ENCODE measurements at regions not wholly inside any gene's neighbourhood (a gene's known extent, or its start where the extent isn't known, plus 50 kb on each side); places are given as distances from the start of the nearest gene placed in this dataset.

DNA sequence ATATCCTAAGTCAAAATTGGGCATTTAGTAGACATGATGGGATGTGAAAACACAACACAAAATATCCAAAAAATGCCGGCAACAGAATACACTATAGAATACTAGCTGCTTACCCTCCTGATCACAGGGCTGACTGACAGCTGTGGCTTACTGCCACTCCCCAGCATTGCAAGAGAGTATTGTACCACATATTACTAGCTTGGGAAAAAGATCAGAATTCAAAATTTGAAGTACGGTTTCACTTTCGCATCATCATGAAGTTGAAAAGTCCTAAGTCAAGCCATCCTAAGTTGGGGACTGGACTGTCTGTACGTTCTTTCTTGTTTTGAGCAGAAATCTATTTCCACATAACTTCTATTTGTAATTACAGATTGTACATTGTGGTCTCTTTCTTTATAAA, 851.4 kb downstream of the MAT2B start:
- TF ChIP-seq, protein P1, sequence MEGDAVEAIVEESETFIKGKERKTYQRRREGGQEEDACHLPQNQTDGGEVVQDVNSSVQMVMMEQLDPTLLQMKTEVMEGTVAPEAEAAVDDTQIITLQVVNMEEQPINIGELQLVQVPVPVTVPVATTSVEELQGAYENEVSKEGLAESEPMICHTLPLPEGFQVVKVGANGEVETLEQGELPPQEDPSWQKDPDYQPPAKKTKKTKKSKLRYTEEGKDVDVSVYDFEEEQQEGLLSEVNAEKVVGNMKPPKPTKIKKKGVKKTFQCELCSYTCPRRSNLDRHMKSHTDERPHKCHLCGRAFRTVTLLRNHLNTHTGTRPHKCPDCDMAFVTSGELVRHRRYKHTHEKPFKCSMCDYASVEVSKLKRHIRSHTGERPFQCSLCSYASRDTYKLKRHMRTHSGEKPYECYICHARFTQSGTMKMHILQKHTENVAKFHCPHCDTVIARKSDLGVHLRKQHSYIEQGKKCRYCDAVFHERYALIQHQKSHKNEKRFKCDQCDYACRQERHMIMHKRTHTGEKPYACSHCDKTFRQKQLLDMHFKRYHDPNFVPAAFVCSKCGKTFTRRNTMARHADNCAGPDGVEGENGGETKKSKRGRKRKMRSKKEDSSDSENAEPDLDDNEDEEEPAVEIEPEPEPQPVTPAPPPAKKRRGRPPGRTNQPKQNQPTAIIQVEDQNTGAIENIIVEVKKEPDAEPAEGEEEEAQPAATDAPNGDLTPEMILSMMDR (IDR thresholded peaks at IDR 0.05): no peak

DNA sequence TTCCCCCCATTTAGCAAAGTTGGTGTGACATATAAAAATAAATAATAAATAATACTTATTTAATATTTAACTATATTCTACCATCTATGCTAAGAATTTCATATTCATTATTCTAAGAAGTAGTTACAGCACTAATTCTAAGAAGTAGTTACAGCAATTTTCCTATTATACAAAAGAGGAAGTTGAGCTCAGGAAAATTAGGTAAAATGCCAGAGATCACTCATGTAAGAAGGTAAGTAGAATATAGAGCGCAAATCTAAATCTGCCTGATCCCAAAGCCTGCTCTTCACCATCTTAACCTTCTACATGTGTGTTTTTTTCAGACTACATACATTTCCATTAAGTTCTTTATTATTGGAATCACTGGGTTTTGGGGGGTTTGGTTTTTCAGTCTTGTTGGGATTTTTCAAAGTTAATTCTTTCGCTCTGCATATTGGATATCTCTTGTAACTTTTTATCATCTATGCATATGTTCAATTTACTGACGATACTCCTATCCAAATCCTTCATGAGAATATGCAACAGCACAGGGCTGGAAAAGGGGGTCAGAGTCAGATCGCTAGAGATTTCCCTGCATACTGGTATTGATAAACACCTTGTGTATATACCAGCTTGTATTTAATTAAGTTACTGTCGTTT, 852.1 kb downstream of the MAT2B start:
- TF ChIP-seq, protein P1 (IDR thresholded peaks at IDR 0.05): no peak

DNA sequence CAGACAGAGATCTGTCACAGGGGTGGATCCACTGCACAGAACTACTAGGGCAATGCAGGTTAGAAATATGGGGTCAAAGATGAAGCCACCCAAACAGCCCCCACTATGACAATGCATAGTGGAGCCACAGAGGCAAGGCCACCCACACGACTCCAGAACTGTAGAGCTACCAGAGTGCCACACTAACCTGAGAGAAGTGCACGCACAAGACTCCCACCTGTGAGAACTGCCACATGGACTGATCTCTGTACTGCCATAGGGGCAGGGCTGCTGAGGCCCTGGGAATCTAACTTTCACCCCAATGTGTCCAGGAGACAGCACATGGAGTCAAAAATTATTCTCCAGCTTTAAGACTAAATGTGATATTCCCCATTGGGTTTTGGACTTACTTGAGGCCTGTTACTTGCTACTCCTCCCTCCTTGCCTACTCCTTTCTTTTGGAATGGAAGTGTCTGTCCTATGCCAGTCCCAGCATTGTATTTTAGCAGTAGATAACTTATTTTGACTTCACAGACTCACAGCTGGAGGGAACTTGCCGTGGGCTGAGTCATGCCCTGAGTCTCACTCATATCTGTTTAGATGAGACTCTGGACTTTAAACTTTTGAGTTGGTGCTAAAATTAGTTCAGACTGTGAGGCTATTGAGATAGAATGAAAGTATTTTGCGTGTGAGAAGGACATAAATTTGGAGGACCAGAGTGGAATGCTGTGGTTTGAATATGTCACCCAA, 853.3 kb downstream of the MAT2B start:
- TF ChIP-seq, protein P1 (IDR thresholded peaks at IDR 0.05): no peak

DNA sequence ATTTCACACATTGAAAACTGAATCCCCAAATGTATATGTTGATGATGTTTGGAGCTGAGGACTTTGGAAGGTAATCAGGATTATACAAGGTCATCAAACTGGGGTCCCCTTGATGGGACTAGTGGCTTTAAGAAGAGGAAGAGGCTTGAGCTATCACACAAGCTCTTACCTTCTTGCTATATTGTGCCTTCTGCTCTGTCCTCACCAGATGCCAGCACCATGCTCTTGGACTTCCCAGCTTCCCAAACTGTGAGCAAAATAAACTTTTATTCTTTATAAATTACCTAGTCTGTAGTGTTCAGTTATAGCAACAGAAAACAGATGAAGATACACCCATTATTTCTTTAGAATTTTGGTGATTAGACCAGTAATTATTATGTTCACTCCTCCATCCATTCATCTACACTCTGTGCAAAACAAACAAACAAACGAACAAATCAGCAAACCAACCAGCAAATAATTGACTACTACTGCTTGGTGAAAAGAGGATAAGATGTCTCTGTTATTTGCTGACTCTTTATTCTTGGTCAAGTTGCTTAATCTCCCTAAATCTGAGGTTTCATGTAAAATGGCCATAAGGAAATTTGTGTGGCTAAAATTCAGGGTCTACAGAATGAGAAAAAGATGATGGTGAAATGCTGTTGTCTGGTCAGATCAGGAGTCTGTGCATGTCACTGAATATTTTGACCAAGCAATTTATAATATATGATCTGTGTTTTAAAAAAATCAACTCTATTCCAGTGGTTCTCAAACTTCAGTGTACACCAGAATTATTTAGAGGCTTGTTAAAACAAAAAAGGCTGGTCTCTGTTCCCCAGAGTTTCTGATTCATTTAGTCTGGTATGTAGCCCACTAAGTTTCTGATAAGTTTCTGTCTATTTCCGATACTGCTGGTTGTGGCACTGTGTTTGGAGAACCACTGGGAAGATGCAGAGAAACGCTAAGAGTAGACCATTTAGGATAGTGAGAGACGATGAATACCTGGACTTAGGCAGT, 854.1 kb downstream of the MAT2B start:
- TF ChIP-seq, protein P1 (IDR thresholded peaks at IDR 0.05): no peak

DNA sequence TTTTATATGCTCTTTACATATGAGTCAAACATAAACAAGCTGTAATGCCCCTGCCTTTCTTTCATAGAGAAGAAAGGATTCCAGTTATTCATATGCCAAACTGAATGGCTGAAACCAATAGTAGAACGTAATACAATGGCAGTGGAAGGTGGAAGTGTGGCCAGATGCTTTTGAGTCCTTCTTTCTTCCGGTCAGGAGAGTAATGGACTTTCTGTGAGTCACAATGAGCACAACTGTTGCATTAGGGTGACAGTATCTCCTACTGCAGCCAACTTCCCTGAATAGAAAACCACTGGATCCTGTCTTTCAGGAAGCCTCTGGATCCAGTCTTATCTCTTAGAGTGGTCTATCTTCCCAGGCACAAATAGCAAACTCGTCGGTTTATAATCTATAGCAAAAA, 855.2 kb downstream of the MAT2B start:
- TF ChIP-seq, protein P1 (IDR thresholded peaks at IDR 0.05): no peak

DNA sequence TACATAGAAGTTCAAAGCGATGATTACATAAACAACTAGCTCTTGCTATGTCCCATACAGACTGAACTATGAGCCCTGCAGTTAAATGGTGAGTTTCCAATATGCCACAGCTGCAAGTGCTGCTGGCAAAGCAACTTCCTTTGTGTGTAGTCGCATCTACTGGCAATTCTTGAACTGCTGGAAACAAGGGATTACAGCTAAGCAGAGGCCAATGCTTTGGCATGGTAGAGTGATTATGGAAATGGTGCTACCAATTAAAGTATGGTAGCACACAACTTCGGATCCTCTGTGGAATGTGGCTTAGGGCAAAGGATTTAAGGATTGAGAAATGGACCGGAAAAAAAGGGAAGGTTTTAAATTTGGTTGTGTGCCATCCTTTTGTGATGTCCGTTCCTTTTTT, 856.6 kb downstream of the MAT2B start:
- TF ChIP-seq, protein P1 (IDR thresholded peaks at IDR 0.05): no peak

DNA sequence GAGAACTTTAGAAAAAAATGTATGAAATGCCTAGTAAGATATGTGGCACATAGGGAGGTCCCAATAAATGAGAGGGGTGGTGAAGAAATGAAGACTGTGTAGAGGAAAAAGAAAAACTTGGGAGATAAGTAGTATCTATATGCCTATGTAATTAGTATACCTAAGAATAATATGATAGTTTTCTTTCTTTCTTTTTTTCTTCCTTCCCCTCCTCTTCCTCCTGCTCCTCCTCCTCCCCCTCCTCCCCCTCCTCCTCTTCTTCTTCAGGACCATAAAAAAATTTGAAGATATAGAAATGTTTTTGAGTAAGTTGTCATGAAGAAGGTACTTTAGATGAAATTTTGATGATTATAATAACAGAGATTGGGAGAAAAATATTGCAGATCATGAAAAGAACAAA, 857.4 kb downstream of the MAT2B start:
- TF ChIP-seq, protein P1 (IDR thresholded peaks at IDR 0.05): no peak

All from LNCAP (cell line).